ENCODE measurements at regions not wholly inside any gene's neighbourhood (a gene's known extent, or its start where the extent isn't known, plus 50 kb on each side); places are given as distances from the start of the nearest gene placed in this dataset.

DNA sequence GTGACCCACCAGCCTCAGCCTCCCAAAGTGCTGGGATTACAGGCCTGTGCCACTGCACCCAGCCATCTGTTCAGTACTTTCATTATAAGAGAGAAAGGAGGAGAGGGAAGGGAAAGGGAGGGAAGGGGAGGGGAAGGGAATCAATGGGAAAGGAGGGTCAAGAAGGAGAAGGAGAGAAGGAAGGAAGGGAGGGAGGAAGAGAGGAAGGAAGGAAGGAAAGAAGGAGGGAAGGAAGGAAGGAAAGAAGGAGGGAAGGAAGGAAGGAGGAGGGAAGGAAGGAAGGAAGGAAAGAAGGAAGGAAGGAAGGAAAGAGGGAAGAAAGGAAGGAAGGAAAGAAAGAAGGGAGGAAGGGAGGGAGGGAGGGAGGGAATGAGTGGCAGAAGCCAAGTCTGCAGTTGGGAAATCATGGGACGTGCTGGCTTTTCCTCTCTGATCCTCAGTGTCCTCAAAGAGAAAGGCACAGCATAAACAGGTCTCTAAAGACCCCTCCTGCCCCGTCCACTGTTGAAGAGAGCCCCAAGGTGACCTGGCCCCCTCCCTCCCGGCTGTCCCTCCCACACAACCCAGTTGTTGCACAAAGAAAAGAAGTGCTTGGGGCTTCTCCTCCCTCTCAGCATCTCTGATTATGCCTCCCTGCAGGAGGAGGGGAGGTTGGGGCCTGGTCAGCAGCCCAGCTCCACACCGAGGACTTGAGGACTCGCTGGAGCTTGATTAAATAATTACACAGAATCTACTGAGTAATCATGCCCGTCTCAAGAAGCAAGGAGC lies 69.1 kb upstream of the TOP1 start:
- Mint-ChIP-seq H3K27me3 (ENCODE audit: low read depth) (peaks cover 2% of the 10 kb centered on the region), H3K27ac (ENCODE audit: unreplicated experiment) (no peak overlapping the region), H3K9me3 (ENCODE audit: low read depth) (no peaks in the 10 kb centered on the region), H3K4me3 (ENCODE audit: unreplicated experiment) (no peak overlapping the region), H3K36me3 (ENCODE audit: low read depth) (no peaks in the 10 kb centered on the region), H3K4me1 (ENCODE audit: low read depth) (peaks cover 6% of the 10 kb centered on the region)
- no peak for DNase-seq (ENCODE audit: low spot score)
- TF ChIP-seq, protein P1, sequence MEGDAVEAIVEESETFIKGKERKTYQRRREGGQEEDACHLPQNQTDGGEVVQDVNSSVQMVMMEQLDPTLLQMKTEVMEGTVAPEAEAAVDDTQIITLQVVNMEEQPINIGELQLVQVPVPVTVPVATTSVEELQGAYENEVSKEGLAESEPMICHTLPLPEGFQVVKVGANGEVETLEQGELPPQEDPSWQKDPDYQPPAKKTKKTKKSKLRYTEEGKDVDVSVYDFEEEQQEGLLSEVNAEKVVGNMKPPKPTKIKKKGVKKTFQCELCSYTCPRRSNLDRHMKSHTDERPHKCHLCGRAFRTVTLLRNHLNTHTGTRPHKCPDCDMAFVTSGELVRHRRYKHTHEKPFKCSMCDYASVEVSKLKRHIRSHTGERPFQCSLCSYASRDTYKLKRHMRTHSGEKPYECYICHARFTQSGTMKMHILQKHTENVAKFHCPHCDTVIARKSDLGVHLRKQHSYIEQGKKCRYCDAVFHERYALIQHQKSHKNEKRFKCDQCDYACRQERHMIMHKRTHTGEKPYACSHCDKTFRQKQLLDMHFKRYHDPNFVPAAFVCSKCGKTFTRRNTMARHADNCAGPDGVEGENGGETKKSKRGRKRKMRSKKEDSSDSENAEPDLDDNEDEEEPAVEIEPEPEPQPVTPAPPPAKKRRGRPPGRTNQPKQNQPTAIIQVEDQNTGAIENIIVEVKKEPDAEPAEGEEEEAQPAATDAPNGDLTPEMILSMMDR (IDR thresholded peaks at IDR 0.05), result no peak

DNA sequence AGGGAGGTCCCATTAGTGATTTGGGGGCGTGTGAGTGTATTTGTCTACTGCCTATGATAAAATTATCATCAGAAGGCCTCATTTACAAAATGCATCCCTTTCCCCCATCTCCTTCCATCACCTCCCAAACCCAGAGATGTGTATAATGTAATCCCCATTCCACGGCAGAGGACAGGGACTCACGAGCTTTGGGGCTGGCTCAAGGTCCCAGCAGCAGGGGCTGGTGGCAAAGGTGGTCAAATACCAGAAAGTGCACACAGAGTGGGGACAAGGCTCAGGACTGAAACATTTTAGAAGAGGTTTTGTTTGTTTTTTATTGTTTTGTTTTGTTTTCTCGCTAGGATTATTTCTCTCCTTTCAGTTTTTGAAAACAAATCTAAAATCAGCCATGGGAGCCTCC lies 68.5 kb upstream of the TOP1 start:
- Mint-ChIP-seq H3K4me1 (ENCODE audit: low read depth) (peaks cover 6% of the 10 kb centered on the region), H3K4me3 (ENCODE audit: unreplicated experiment) (no peak overlapping the region), H3K27ac (ENCODE audit: unreplicated experiment) (no peak overlapping the region), H3K9me3 (ENCODE audit: low read depth) (no peaks in the 10 kb centered on the region), H3K36me3 (ENCODE audit: low read depth) (no peaks in the 10 kb centered on the region), H3K27me3 (ENCODE audit: low read depth) (peaks cover 2% of the 10 kb centered on the region)
- TF ChIP-seq, protein P1 (IDR thresholded peaks at IDR 0.05), result no peak
- no peak for DNase-seq (ENCODE audit: low spot score)

DNA sequence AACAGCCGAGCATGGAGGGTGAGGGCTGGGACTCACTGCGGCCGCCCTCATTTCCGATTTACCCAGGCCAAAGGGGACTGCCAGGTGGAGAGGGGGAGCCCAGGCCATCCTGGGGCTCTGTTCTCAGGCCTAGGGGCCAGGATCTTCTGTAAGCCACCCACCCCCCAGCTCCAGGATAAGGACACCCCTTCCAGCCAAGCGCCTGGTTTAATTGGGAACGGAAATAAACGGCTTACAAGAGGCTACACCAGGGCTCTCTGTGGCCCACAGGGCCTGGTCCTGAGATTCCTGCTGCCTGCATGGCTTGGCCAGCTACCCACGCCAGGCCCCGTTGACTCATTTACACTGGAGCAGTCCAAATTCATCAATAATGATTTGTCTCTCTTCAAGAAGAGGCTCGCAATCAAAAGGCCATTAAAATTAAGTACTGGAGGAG lies 68.1 kb upstream of the TOP1 start:
- DNase-seq (ENCODE audit: low spot score), result no peak

DNA sequence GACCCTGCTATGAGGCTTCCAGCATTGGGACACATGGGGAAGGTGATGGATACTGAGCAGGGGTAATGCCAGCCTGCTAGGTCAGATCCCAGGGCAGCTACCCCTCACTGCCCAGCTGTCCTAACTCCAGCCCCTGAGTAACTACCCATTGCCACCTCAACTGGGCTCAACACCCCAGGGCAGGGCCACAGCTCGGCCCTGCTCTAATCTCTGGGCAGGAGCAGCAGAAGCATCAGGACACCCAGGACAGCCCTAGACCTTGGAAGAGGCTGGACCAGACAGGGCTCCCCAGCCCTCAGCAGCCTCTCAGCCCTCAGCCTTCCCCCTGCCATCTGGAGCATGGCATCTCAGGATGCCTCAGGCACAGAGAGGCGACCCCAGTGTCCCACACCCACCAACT lies 67.4 kb upstream of the TOP1 start:
- TF ChIP-seq, protein P1 (IDR thresholded peaks at IDR 0.05), result no peak
- H3K36me3 Mint-ChIP-seq (ENCODE audit: low read depth), result no peaks in the 10 kb centered on the region
- H3K4me3 Mint-ChIP-seq (ENCODE audit: unreplicated experiment), result no peak overlapping the region
- H3K4me1 Mint-ChIP-seq (ENCODE audit: low read depth), result peaks cover 6% of the 10 kb centered on the region
- DNase-seq (ENCODE audit: low spot score), result no peak
- no peak overlapping the region for H3K27ac Mint-ChIP-seq (ENCODE audit: unreplicated experiment)
- H3K27me3 Mint-ChIP-seq (ENCODE audit: low read depth), result peaks cover 2% of the 10 kb centered on the region
- no peaks in the 10 kb centered on the region for H3K9me3 Mint-ChIP-seq (ENCODE audit: low read depth)

More for the DNA sequence above, 68.1 kb upstream of the TOP1 start:
- Mint-ChIP-seq H3K27me3 (ENCODE audit: low read depth) (peaks cover 2% of the 10 kb centered on the region), H3K27ac (ENCODE audit: unreplicated experiment) (no peak overlapping the region), H3K4me3 (ENCODE audit: unreplicated experiment) (no peak overlapping the region), H3K36me3 (ENCODE audit: low read depth) (no peaks in the 10 kb centered on the region), H3K4me1 (ENCODE audit: low read depth) (peaks cover 6% of the 10 kb centered on the region), H3K9me3 (ENCODE audit: low read depth) (no peaks in the 10 kb centered on the region)
- TF ChIP-seq, protein P1 (IDR thresholded peaks at IDR 0.05), result no peak

DNA sequence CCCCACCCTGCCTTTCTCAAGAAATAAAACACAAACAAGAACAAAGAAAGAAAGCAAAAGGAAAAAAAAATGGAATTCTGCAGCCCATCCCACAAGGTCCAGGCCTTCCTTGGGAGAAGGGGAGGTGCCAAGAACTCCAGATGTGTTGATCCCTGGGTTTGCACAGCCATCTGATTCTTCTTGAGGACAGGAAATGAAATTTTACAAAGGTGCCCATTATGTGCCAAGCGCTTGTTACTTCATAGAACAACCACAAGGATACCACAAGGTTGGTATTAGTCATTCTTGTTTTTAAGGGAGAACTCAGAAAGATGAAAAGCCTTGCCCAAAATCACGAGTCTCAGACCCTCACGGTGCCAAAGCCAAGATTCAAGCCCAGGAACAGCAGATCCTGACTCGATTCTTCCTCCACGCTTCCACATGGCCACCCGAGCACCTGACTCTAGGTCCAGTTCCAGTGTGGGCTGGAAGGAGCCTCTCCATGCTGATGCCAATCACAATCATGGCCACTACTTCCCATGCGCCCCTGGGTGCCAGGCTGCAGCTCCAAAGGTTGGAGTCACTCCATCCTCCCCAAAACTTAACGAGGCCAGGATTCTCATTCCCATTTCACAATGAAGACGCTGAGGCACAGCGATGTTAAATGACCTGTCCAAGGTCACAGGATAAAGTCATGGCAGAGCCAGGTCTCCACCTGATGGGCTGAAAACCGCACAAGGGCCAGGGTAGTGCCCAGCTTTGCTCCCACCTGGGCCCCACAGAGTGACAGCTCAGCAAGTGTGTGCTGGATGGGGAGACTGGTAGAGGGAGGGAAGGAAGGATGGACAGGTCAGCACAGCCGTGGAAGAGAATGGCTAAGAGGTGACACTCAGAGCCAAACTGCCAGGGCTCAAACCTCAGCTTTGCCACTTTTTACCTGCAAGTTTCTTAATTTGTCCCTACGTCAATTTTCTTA lies 66.7 kb upstream of the TOP1 start:
- TF ChIP-seq, protein P1 (IDR thresholded peaks at IDR 0.05), result no peak
- no peaks in the 10 kb centered on the region for H3K9me3 Mint-ChIP-seq (ENCODE audit: low read depth)
- no peaks in the 10 kb centered on the region for H3K36me3 Mint-ChIP-seq (ENCODE audit: low read depth)
- no peak overlapping the region for H3K4me3 Mint-ChIP-seq (ENCODE audit: unreplicated experiment)
- H3K27me3 Mint-ChIP-seq (ENCODE audit: low read depth), result peaks cover under 1% of the 10 kb centered on the region
- H3K4me1 Mint-ChIP-seq (ENCODE audit: low read depth), result peaks cover 6% of the 10 kb centered on the region
- DNase-seq (ENCODE audit: low spot score), result no peak
- no peak overlapping the region for H3K27ac Mint-ChIP-seq (ENCODE audit: unreplicated experiment)
